Left lung (tissue), 4 donors: ENCODE measurements at regions not wholly inside any gene's neighbourhood (a gene's known extent, or its start where the extent isn't known, plus 50 kb on each side); places are given as distances from the start of the nearest gene placed in this dataset.

Experiments used
- ATAC-seq: fragments of 200-7000 bp; cut with Tn5 transposase; one replicate; pipeline ENCODE4 v1.9.1; 2020; ENCODE audit warnings: moderate library complexity
- DNase-seq, 4 donors: peaks; one replicate each; pipeline ENCODE4 v3.0.0-alpha.2; 2013 to 2020
- H3K27ac ChIP-seq, 2 donors: fragments of 200-600 bp; sonication (generic) in 1 of 2; one replicate each; pipeline versions ENCODE4 v1.5.0 to v1.8.0; 2020 to 2021
- H3K27me3 ChIP-seq, 2 donors: fragments of 200-600 bp; sonication (generic) in 1 of 2; one replicate each; pipeline versions ENCODE4 v1.5.0 to v1.8.0; 2020 to 2021
- H3K36me3 ChIP-seq, 2 donors: fragments of 200-600 bp; sonication (generic) in 1 of 2; one replicate each; pipeline versions ENCODE4 v1.5.0 to v1.8.0; 2020 to 2021
- H3K4me1 ChIP-seq, 2 donors: fragments of 200-600 bp; one replicate each; pipeline ENCODE4 v1.8.0; 2021
- H3K4me3 ChIP-seq, 2 donors: fragments of 200-600 bp; sonication (generic) in 1 of 2; one replicate each; pipeline versions ENCODE4 v1.5.0 to v1.8.0; 2020 to 2021; ENCODE audit warnings: mild to moderate bottlenecking in 1 of 2
- H3K9me3 ChIP-seq, 2 donors: fragments of 200-600 bp; sonication (generic) in 1 of 2; one replicate each; pipeline versions ENCODE4 v1.5.0 to v1.8.0; 2020 to 2021
- CTCF ChIP-seq, 2 donors: fragments of 200-600 bp; sonication (generic) in 1 of 2; IDR thresholded peaks; one replicate each; pipeline versions ENCODE4 v1.5.0 to v1.8.0; 2021; ENCODE audit warnings: antibody characterized with exemption in 2 of 2
- intact Hi-C, 2 donors: fragments of 100-400 bp; cut with DNase I; formaldehyde crosslinking; loops; one replicate each; pipeline versions ENCODE4 v1.11.2 to v1.14.2; 2022
- donor health status: DM: no; HTN: yes; CAD: no.
- donor health status: DM: no; HTN: no; CAD: no.

GRCh38 chr9:71254592-71255277 lies 133.3 kb upstream of the TRPM3 start:
- no peak for ATAC-seq
- H3K27me3 ChIP-seq: no peaks in the 10 kb centered on the region
- TF ChIP-seq CTCF (IDR thresholded peaks at IDR 0.05): no peak

GRCh38 chr9:71253011-71253410 lies 131.6 kb upstream of the TRPM3 start:
- no peak for DNase-seq
- Histone ChIP-seq H3K4me1 (no peaks in the 10 kb centered on the region), H3K9me3 (no peaks in the 10 kb centered on the region), H3K27me3 (no peaks in the 10 kb centered on the region), H3K27ac (no peak overlapping the region), H3K4me3 (no peak overlapping the region), H3K36me3 (no peaks in the 10 kb centered on the region)
- intact Hi-C loops: loop anchor here in 1 of 2 donors (5.0 kb wide), 1 partner anchor 616 kb away; no protein-coding TSS in a partner anchor
- ATAC-seq: no peak
- no peak for TF ChIP-seq CTCF (IDR thresholded peaks at IDR 0.05)

More at GRCh38 chr9:71254592-71255277, 133.3 kb upstream of the TRPM3 start:
- H3K4me3 ChIP-seq: no peak overlapping the region
- no peaks in the 10 kb centered on the region for H3K36me3 ChIP-seq
- intact Hi-C loops: loop anchor here in 1 of 2 donors (5.0 kb wide), 1 partner anchor 617 kb away; no protein-coding TSS in a partner anchor
- no peaks in the 10 kb centered on the region for H3K9me3 ChIP-seq
- H3K4me1 ChIP-seq: no peaks in the 10 kb centered on the region
- no peak overlapping the region for H3K27ac ChIP-seq
- no peak for DNase-seq

- intact Hi-C loops: loop anchor here in 1 of 2 donors (5.0 kb wide), 1 partner anchor 613 kb away; no protein-coding TSS in a partner anchor
These were observed 129.2 kb upstream of the TRPM3 start for GRCh38 chr9:71250581-71250980.

GRCh38 chr9:71249729-71250317 lies 128.4 kb upstream of the TRPM3 start:
- intact Hi-C loops: loop anchor here in 1 of 2 donors (5.0 kb wide), 1 partner anchor 613 kb away; no protein-coding TSS in a partner anchor
- Histone ChIP-seq H3K36me3 (no peaks in the 10 kb centered on the region), H3K27ac (no peak overlapping the region), H3K27me3 (no peaks in the 10 kb centered on the region), H3K4me3 (no peak overlapping the region), H3K4me1 (no peaks in the 10 kb centered on the region), H3K9me3 (no peaks in the 10 kb centered on the region)
- TF ChIP-seq CTCF (IDR thresholded peaks at IDR 0.05): peak; percentile 25 to 52
- ATAC-seq (peak; percentile 89), DNase-seq (peak in 2 of 4 donors; percentile 37 to 60)

More at GRCh38 chr9:71250581-71250980, 129.2 kb upstream of the TRPM3 start:
- no peak for TF ChIP-seq CTCF (IDR thresholded peaks at IDR 0.05)
- no peak for DNase-seq
- no peak for ATAC-seq
- no peaks in the 10 kb centered on the region for H3K36me3 ChIP-seq
- no peaks in the 10 kb centered on the region for H3K9me3 ChIP-seq
- no peak overlapping the region for H3K4me3 ChIP-seq
- H3K4me1 ChIP-seq: no peaks in the 10 kb centered on the region
- no peaks in the 10 kb centered on the region for H3K27me3 ChIP-seq
- no peak overlapping the region for H3K27ac ChIP-seq

GRCh38 chr9:71245651-71246050 lies 124.2 kb upstream of the TRPM3 start:
- Histone ChIP-seq H3K27me3 (no peaks in the 10 kb centered on the region), H3K4me3 (no peak overlapping the region), H3K27ac (no peak overlapping the region), H3K36me3 (no peaks in the 10 kb centered on the region), H3K9me3 (no peaks in the 10 kb centered on the region), H3K4me1 (no peaks in the 10 kb centered on the region)
- no peak for TF ChIP-seq CTCF (IDR thresholded peaks at IDR 0.05)
- intact Hi-C loops: no loop called here
- DNase-seq (no peak), ATAC-seq (no peak)
